NCI-H2171 (cell line): ENCODE measurements at regions not wholly inside any gene's neighbourhood (a gene's known extent, or its start where the extent isn't known, plus 50 kb on each side); places are given as distances from the start of the nearest gene placed in this dataset.
"Not testable (repeated sequence)": the region's sequence is repeated elsewhere in the genome, so short reads cannot be mapped to it uniquely, and the experiment has no call there.

ENCODE experiments used
- DNase-seq: peaks from one replicate; lab custom pipeline; 2025; lab: John Stamatoyannopoulos, UW

DNA sequence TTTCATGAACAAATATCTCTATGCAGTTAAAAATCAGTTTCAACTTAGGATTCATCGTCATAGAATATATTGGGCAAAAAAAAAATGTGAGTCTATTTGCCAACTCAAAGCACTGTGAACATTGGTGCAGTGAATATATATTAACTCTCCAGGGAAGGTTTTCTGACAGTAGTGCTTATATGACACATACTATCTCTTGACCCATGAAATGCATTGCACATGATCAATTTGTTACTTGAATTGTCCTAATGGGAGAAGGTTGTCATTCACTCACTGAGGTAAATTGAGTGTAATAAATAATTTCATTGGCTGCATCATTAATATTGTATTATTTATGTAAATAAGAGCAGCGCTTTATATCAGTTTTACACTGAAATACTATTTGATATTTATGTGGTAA, 2458.5 kb downstream of the ARAP2 start:
- DNase-seq = no peak

DNA sequence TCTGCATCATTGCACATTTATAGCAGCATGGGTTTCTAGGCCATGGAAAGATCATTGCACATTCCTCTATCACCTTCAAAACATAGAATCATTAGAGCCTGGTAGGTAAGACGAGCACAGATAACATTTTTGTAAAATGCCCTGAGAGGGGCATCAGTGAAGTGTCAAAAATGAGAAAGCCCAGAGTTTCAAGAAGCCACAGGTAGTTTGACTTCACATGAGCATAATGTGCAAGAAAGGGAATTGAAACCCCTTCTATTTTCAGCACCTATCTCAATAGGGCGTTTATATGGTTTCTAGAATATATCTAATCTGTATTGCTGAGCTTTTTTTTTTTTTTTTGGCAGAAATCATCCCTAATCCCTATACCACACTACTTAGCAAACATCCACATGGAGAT, 2441.7 kb downstream of the ARAP2 start:
- no peak for DNase-seq

DNA sequence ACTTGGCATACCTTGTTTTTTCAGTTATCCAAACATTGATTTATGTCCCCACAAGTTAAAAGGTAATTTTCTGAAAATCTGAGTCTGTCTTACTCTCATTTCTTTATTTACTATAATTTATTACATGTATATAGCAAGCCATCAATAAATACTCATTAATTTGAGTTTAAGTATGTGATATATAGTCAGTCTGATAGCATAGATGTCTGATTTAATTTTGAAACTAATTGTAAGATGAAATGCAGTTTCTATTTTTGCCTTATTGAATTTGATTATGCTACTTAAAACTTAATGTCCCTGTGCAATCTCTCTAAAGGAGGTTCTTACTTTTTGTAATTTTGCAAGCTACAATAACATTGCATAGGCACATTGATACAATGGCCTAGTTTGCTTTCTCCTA, 2418.6 kb downstream of the ARAP2 start:
- DNase-seq = no peak

DNA sequence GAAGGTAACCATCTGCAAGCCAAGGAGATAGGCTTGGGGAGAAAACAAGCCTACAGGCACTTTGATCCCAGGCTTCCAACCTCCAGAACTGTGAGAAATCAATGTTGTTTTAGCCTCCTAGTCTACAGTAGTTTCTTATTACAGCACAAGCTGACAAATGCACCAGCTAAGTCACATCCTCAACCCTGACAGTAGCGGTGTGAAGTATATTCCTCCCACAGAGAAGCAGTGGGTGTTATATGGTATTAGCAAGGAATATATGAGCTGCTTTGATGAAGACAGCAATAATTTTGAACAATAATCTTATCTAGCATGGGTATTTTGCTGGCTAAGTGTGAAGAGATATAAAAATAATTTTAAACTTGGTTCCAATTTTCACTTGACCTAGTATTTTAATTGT, 2415.0 kb downstream of the ARAP2 start:
- DNase-seq = not testable (repeated sequence)

DNA sequence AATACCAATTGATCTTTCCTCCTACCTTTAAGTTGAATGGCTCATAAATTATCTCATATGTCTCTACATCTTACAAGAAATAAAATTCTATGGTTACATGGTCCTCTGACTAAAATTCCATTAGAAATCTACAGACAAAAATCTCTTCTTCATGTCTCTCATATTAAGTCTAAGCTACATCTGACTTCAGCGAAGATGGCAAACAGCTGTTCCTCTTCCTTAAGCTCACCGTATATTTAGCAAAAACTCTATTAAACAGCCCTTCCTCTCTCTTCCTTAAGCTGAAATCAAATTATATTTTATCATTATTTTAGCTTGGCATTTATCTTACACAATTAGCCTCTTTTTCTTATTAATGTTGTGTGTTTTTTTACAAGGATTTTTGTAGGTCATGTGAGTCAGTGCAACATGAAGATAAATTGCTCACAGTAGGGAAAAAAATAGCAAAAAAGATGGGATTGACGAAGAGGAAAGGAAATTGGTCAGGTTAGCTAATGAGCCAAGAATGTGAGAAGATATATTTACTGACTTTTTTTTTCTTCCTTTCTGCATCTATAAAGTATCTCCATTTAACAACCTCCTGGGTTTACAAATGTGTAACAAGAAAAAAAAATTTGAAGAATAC, 2412.8 kb downstream of the ARAP2 start:
- DNase-seq = no peak

DNA sequence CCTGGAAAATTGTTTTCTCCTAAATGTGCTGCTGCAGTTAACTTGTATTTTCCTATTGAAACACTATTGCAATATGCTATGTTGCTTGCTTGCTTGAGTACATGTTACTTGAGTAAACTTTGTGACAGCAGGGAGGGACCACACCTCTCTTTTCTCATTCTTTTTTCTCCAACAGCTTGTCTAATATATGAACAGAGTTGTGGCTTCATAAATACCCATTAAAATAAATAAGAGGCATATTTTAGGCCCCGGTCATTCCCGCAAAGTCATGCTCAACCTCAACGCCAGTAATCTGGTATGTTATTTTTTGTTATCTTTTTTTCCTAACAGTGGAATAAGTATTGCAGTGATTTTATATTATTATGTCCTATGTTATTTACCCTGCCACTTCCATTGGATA, 2408.6 kb downstream of the ARAP2 start:
- not testable (repeated sequence) for DNase-seq

DNA sequence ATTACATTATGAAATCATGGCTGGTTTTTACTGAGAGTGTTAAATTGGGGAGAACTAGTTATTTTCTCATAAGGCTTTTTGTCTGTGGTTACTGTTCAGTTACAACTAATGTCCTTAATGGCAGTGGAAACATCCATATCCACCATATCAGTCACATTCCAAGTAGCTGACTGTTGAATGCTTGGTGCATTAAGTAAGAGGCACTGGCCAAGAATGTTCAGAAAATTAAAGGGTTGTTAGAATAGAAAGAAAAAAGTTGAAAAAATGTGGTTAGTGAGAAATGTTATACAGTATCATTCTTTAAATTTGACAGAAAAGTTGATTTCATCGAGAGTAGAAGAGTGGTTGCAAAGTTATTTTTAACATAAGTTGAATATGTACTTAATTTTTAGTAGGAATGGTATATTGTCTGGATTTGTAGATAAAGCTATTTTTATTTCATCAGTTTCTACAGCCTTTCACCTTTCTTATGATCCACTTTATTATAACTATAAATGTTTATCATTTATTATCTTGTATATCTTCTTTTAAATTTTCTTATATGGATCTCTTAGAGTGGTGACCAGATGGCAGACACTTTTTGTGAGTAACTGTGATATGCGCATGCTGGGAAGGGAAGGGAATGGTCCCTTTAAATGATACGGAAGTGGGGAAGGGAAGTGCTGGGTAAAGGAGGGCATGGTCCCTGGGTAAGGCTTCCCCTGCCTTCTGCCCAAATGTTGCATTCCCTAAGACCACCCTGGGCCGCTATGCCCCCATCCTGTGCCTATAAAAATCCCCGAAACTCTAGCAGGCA, 2407.1 kb downstream of the ARAP2 start:
- DNase-seq = no peak

DNA sequence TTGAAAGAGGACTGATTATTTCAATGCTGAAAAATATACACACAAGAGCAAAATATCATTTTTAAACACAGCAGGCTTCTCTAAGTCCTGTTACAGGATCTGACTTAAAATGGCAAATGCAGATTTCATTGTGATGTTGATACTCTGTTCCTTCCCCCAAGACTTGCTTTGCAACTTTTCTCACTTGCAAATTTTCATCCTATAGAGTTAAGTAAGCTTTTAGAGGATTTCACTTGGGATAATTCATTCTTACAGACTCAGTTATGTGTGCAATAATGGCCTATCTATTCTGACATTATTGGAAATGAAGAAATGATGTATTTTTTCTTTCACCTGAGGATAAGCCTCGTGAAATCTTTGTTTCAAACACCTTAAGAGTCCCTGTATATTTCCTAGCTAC, 2403.2 kb downstream of the ARAP2 start:
- no peak for DNase-seq

DNA sequence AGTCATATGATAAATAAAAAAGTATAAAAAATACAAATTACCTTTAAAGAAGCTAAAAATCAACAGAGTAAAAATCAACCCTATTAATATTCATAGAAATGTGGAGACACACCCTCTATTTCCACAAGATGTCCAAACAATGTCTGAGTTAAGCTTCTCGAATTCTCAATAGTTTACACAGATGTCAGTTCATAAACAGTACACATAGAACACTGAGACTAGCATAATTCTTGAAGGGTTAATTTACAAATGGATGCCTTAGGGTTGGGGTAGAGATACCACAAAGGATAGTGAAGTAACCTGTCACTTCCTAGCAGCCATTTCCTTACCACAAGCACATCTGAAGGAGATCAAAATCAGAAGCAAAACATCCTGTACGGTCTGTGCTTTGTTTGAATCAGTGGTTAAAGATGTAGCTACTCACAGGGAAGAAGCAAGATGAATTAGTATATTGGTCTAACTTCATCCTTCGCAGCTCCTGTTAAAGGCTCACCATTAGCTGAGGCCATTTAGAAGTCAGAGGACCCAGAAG, 2393.9 kb downstream of the ARAP2 start:
- DNase-seq = no peak

DNA sequence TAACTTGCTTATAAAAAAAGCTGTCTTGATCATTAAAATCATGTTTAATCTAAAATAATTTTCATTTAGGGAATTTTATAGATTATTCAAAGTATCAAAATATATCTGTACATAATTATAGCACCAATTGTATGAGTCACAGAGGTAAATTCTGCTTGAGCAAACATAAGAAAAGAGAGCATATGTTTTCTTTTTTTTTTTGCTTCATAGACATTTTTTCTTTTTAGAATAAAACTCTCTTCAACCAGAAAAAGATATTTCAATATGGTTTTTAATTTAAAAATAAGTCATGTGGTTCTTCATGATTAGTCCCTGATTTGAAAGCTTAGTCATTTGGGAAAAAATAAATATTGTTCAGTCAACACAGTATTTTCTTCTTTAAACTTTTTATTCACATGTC, 2390.6 kb downstream of the ARAP2 start:
- not testable (repeated sequence) for DNase-seq

DNA sequence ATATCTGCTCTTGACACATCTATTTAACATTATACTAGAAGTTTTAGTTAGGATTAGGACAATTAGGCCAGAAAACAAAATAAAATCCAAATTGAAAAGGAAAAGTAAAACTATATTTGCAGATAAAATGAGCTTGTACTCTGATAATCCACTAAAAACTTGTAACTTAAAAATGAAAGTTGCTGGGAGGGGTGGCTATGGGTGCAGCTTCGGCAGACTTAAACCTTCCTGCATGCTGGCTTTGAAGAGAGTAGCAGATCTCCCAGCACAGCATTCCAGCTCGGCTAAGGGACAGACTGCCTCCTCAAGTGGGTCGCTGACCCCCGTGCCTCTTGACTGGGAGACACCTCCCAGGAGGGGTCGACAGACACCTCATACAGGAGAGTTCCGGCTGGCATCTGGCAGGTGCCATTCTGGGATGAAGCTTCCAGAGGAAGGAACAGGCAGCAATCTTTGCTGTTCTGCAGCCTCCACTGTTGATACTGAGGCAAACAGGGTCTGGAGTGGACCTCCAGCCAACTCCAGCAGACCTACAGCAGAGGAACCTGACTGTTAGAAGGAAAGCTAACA, 2379.9 kb downstream of the ARAP2 start:
- no peak for DNase-seq

DNA sequence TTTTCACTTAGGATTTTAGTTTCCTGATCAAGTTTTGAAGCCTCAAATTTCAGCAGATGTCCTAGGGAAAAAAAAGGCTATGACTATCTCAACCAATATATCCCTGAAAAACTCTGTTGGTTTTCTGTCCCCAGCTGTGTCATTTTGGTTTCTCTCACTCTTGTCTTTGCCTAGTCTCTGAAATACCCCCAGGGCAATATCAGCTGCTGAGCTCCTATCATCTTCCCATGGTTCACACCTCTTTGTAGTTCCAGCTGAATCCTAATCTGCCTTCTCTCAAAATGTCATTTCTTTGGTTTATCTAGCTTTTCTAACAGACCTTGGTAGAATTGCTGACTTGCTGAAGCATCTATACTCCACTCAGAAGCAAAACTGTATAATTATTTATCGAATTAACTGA, 2370.5 kb downstream of the ARAP2 start:
- no peak for DNase-seq

DNA sequence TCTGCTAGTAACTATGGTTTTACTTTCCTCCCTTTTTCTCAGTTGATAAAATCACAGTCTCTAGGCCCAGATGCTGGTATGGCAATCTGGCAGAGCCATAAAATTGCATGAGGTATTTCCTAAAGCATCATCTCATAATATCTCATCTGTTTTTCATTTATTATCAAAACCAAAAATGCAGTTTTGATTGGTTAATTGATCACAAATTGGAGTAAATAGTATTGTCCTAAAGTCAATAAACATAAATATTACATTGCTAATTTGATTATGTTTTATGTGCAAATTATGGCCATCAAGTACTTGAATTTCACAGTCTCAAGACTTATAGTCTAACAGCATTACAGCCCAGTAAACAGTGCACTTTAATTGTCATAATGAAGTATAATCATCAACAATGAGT, 2365.6 kb downstream of the ARAP2 start:
- no peak for DNase-seq

DNA sequence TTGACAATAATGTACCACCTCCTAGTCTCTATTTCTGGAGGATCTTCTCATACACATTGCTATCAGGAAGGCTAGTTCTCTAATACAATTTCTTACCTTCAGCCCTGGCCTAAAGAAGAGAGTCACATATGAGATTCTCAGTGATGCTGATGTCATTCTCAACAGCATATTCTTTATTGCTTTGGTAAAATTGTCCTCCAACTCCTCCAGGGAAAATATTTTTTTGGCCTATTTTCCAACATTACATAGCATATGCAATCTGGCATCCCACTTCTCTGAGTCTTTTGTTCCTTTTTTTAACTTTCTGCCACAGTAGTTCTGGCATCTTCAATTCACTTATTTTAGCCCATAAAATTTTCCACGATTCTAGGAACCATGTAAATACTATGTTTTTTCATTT, 2363.1 kb downstream of the ARAP2 start:
- DNase-seq = no peak

DNA sequence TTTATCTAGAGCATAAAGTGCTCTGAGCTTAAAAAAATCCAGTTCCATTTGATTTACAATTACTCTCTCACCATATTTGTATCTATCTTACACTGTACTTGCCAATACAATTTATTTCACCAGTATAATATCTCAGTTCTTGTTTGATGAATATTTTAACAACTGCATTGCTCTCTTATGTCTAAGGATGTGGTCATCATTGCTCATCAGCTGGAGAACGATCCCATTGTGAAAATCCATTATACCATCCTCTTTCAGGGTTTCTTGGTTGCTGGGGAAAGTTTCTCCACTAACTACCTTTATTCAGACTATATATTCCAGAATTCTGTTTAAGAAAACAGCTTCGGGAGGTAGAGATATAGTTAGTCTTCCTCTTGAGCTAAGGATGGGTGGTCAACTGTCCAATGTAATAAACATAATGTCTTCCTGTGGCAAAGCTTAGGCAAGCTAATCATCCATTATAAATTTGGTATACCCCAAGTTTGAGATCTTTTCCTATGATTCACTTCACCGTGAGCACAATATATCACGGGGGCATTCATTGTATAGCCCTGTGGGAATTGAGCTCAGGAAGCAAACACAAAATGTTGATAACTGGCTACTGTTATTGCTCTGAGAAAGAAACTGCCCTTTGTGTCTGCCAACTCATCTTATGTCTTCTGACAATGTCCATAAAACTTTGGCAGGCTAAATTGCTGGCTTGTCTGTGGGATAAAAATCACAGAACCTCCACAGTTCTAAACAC, 2361.9 kb downstream of the ARAP2 start:
- DNase-seq = no peak

DNA sequence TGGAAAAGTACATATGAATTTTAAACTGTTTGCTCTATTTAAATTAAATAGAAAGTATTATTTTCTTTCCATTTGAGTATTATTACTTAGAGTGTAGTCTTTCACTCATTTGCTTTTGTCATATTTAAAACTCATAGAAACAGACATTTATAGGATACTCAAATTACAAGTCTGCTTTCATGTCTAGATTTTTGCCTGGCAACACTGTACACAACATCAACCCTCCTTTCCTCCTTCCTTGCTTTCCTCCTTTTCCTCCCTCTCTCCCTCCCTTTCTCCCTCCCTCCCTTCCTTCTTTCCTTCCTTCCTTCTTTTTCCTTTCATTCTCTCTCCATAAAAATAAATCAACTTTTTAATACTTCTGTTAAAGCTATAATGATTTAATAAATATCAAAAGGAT, 2361.2 kb downstream of the ARAP2 start:
- no peak for DNase-seq

DNA sequence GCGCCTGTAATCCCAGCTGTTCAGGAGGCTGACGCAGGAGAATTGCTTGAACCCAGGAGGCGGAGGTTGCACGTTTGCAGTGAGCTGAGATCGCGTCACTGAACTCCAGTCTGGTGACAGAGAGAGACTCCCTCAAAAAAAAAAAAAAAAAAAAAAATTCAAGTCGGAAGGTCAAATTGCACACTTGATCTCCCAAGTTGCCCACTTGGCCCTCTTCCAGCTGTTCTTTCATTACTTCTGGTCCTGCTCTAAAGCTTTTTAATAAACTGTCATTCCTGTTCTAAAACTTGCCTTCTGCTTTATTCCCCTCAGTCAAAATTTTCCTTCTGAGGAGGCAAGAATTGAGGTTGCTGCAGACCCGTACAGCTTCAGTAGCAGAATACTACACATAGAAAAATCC, 2358.0 kb downstream of the ARAP2 start:
- DNase-seq = peak; percentile 19

DNA sequence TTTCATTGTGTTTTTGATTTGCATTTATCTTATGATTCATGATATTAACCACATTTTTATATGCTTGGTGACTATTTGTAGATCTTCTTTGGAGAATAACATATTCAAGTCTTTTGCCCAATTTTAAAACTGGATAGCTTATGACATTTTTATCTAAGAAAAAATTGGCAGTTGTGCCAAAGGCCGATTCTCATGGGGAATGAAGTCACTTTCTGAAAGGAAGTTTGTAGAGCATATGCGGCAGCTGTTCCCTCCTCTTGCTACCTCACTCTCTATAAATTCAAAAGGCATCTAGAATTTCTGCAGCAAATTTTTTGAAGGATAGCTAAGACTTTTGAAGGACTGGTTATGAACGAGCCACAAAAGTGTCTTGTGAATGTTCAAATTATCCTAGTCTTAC, 2353.5 kb downstream of the ARAP2 start:
- peak; percentile 17 for DNase-seq

DNA sequence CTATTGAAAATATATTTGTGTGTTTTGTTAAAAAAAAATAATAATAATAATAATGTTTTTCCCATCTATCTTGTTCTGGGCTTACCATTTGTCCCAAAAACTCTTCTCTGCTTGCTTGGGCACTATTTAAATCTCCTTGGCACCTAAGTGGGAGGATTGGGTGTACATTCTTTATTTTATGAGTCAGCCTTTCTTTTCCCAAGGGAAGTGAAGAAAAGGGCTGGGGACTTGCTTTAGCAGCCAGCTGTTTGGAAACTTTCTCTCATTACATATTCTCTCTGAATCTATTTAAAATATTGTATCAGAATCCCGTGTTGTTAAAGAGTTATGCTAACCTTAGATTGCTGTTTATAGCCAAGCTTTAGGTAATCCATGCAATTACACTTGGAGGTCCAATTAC, 2332.4 kb downstream of the ARAP2 start:
- no peak for DNase-seq

DNA sequence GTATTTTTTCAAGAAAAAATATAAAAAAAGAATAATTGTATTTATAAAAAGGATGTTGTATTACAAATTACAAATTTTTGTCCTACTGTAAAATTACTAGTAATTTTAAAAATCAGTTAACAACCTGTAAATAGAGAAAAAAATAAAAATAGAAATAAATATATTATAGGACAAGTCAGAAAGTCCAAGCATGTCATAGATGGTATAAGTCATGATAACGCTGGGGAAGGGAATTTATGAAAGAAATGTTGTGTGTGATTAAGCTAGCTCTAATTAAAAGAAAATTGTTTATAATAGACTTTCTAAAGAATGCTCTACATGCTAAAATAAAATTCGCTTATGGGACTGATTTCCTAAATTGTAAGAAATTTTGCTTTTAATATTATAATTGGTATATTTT, 2329.9 kb downstream of the ARAP2 start:
- DNase-seq = no peak

DNA sequence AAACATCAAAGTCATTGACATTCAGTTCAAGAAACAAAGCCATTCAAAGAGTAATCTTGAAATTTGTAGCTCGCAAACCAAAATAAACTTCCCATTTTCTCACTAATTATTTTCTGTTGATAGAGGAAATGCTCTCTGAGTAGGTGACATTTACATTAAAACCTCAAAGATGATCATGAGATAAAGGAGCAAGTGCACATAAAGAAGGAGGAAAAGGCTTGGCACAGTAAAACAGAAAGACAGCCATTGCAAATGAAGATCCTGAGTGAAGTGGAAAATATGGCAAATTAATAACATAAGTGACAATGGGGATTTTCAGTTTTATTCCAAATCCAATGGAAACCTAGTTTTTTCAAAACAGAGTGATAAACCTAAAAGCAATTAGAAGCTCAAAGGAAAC, 2320.8 kb downstream of the ARAP2 start:
- no peak for DNase-seq

DNA sequence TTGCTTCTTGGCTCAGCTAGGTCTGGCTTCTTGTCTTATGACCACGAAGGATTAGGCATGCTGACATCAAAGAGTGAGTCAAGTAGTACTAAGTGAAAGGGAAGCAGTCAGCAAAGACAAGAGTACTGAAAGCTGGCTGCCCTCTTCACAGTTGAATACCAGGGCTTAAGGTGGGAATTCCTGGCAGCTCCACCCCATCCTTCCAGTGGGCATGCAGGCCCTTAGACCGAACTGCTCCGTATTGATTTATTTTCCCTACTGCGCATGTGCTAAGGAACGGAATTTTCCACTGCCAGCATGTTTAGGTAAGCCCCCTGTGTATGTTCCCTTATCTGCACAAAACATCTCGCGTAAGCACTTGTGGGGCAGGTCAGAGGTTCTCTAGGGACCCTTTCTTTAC, 2320.1 kb downstream of the ARAP2 start:
- DNase-seq = peak; percentile 38

DNA sequence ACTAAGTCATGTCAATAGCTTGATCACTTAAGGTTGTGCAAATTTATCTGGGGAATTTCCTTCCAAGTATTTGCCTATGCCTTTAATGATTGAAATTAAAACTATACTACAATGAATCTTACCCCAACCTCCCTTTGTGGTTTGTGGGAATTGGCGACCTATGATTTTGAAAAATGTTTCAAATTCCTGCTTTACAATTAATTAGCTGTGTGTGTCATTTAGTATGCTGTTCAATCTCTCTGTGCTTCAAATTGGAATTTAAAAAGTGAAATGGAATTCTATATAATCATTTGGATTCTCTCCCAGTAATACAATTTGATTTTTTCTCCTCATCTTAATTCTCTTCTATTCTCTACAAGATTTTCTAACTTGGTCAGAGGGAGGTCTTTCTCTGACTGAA, 2319.5 kb downstream of the ARAP2 start:
- DNase-seq = no peak
